Stimulated activated naive B cell treated with anti-CD40 and anti-IgM and Interleukin-4, amounts not matched to agents 10 μg/mL and 1 μg/mL and 100 μg/mL, for 72 hours (primary cell): ENCODE measurements at regions not wholly inside any gene's neighbourhood (a gene's known extent, or its start where the extent isn't known, plus 50 kb on each side); places are given as distances from the start of the nearest gene placed in this dataset.

Experiments
- ATAC-seq, 2 donors: fragments of 150-1000 bp; cut with Tn5 transposase; replicated peaks; 2 replicates each; pipeline ENCODE4 v1.10.0; 2021; ENCODE audit warnings: moderate library complexity in 1 of 2
- DNase-seq: peaks from one replicate; pipeline ENCODE4 v3.0.0; 2021
- H3K27ac Mint-ChIP-seq: one replicate; pipeline ENCODE4 v1.8.0; 2022; ENCODE audit warnings: mild to moderate bottlenecking, mixed read lengths
- H3K27me3 Mint-ChIP-seq, 2 donors: one replicate each; pipeline ENCODE4 v1.8.0; 2022; ENCODE audit warnings: mixed read lengths in 2 of 2
- H3K36me3 Mint-ChIP-seq, 2 donors: one replicate each; pipeline ENCODE4 v1.8.0; 2022; ENCODE audit warnings: mixed read lengths in 2 of 2, mild to moderate bottlenecking in 1 of 2
- H3K4me1 Mint-ChIP-seq, 2 donors: one replicate each; pipeline ENCODE4 v1.8.0; 2022; ENCODE audit warnings: mixed read lengths in 2 of 2, mild to moderate bottlenecking in 1 of 2
- H3K4me3 Mint-ChIP-seq, 2 donors: one replicate each; pipeline ENCODE4 v1.8.0; 2022; ENCODE audit warnings: mild to moderate bottlenecking in 2 of 2, mixed read lengths in 2 of 2, moderate library complexity in 1 of 2
- H3K9me3 Mint-ChIP-seq, 2 donors: one replicate each; pipeline ENCODE4 v1.8.0; 2022; ENCODE audit warnings: mixed read lengths in 2 of 2, mild to moderate bottlenecking in 1 of 2

DNA sequence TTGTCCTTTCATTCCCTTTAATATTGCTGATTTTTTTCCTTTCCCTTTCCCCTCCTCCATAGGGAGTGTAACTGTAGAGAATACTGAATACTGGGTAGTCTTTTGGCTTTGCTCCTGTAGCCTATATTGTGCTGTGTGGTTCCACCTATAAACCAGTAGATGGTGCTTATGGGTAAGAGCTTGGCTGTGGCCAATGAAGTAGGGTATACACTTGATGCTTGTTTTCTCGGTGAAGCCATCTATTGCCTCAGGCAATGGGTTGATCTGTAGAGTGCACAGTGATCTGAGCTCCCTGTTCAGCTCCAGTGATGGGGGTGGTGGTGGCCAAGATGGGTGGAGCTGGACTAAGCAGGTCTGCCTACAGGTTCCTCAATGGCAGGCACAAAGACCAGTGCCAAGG is 203.3 kb upstream of the IMPG1 start:
- ATAC-seq (no peak), DNase-seq (no peak)
- no peak overlapping the region for H3K4me3 Mint-ChIP-seq
- H3K9me3 Mint-ChIP-seq: peaks cover 15 to 25% of the 10 kb centered on the region in 2 donors
- H3K4me1 Mint-ChIP-seq: no peaks in the 10 kb centered on the region
- no peaks in the 10 kb centered on the region for H3K27me3 Mint-ChIP-seq
- H3K27ac Mint-ChIP-seq: no peak overlapping the region
- no peaks in the 10 kb centered on the region for H3K36me3 Mint-ChIP-seq

DNA sequence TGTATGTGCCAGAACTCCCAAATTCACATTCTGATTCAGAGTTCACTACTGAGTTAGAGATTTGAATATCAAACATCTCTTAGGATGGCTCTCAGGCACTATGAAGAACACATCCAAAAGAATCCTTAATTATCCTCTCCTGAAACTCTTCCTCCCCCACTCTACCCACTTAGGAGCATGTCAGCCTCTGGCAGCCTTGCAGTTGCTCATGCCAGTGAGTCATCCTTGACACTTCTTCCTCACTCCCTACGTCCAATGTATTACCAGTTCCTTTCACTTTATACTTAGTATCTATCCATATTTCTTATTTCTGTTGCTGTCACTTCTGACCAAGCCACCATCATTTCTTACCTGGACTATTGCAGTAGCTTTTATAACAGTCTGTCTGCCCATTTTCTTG is 192.0 kb upstream of the IMPG1 start:
- Mint-ChIP-seq H3K9me3 (peaks cover 19 to 23% of the 10 kb centered on the region in 2 donors), H3K27ac (no peak overlapping the region), H3K4me3 (no peak overlapping the region), H3K27me3 (no peaks in the 10 kb centered on the region), H3K4me1 (no peaks in the 10 kb centered on the region), H3K36me3 (no peaks in the 10 kb centered on the region)
- DNase-seq (no peak), ATAC-seq (no peak)

DNA sequence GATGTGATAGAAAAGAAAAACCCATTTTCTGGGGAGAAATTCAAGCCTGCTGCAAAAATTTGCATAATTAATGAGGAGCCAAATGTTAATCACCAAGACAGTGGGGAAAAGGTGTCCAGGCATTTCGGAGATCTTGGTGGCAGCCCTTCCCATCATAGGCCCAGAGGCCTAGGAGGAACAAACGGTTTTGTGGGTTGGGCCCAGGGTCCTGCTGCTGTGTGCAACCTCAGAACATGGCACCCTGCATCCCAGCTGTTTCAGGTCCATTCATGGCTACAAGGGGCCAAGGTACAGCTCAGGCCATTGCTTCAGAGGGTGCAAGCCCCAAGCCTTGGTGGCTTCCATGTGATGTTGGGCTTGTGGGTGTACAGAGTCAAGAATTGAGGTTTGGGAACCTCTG is 189.8 kb upstream of the IMPG1 start:
- ATAC-seq (no peak), DNase-seq (no peak)
- Mint-ChIP-seq H3K4me3 (no peak overlapping the region), H3K9me3 (peaks cover 16 to 21% of the 10 kb centered on the region in 2 donors), H3K36me3 (no peaks in the 10 kb centered on the region), H3K27ac (no peak overlapping the region), H3K27me3 (no peaks in the 10 kb centered on the region), H3K4me1 (no peaks in the 10 kb centered on the region)

DNA sequence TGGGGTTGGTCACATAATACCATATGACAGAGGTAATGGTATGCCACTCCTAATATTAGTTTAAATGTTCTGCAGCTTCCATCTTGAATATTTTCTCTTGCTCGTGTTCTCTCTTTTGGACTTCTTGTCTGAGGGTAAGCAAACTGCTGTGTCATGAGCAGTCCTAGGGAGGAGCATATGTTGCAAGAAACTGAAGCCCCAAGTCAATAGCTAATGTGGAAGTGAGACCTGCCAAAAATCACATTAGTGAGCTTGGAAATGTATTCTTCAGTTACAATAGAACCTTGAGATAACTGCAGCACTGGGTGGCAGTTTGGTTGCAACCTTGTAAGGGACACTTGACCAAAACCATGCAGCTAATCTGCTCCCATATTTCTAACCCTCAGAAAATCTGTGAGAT is 178.2 kb upstream of the IMPG1 start:
- Mint-ChIP-seq H3K4me3 (no peak overlapping the region), H3K36me3 (no peaks in the 10 kb centered on the region), H3K9me3 (peaks cover 6 to 8% of the 10 kb centered on the region in 2 donors), H3K4me1 (no peaks in the 10 kb centered on the region), H3K27ac (no peak overlapping the region), H3K27me3 (no peaks in the 10 kb centered on the region)
- ATAC-seq (no peak), DNase-seq (no peak)

DNA sequence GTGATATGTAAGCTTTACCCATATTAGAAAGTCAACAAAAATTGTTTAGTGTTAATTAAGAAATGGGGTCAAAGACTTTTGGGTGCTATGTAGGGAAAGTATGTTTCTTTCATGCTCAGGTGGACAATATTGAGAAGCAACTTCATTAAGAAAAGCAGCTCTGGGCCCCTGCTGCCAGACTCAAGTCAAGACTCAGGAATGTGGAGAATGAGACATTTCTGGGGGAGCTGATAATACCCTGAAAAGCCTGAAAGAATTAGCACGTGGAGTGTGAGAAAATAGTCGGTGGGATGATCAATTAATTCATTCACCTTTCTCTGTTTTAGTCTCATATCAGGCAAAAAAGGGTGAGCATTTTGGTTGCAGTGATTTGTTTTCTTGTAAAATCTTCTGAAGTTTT is 175.1 kb upstream of the IMPG1 start:
- no peak overlapping the region for H3K27ac Mint-ChIP-seq
- H3K27me3 Mint-ChIP-seq: no peaks in the 10 kb centered on the region
- ATAC-seq: no peak
- H3K9me3 Mint-ChIP-seq: peaks cover 5 to 6% of the 10 kb centered on the region in 2 donors
- H3K36me3 Mint-ChIP-seq: no peaks in the 10 kb centered on the region
- no peak overlapping the region for H3K4me3 Mint-ChIP-seq
- no peaks in the 10 kb centered on the region for H3K4me1 Mint-ChIP-seq
- DNase-seq: no peak

DNA sequence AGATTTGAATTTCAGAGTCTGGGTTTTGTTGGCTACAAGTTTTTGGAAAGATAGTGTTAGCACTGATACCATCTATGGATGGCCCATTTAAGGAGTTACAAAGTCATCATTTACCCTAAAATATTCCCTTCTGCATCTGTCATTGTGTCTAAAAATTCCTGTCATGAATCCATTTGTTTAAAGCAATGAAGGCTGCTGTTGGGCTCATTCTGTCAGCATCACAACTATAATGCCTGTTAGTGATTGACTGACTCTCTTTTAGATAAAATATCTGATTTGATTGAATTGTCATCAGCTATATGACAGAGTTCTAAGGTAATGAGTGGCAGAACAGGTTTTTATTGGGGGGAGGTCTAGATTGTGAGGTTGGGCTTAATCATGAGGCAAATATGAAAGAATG is 167.6 kb upstream of the IMPG1 start:
- Mint-ChIP-seq H3K9me3 (peaks cover 10 to 14% of the 10 kb centered on the region in 2 donors), H3K4me1 (no peaks in the 10 kb centered on the region), H3K36me3 (no peaks in the 10 kb centered on the region), H3K27me3 (no peaks in the 10 kb centered on the region), H3K4me3 (no peak overlapping the region), H3K27ac (no peak overlapping the region)
- ATAC-seq (no peak), DNase-seq (no peak)

DNA sequence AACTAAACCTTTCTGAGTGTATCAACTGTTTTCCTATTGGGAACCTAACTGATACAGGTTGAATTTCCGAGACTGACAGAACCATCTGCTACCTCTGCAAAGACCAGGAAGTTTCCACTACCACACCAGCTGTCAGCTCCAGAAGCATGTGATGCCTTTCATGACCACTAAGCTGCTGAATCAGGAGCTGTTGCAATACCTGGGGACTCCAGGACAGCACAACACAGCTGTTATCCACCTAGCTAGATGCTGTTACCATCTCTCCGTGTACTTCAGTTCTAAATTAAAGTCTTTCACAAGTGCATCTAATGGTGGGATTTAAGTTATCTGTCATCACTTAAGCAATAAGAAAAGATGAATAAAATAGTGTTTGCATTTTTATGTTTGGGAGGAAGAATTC is 158.2 kb upstream of the IMPG1 start:
- no peaks in the 10 kb centered on the region for H3K36me3 Mint-ChIP-seq
- H3K9me3 Mint-ChIP-seq: peaks cover 5 to 11% of the 10 kb centered on the region in 2 donors
- no peak for DNase-seq
- H3K4me1 Mint-ChIP-seq: no peaks in the 10 kb centered on the region
- H3K27me3 Mint-ChIP-seq: no peaks in the 10 kb centered on the region
- no peak overlapping the region for H3K4me3 Mint-ChIP-seq
- no peak for ATAC-seq
- H3K27ac Mint-ChIP-seq: no peak overlapping the region

DNA sequence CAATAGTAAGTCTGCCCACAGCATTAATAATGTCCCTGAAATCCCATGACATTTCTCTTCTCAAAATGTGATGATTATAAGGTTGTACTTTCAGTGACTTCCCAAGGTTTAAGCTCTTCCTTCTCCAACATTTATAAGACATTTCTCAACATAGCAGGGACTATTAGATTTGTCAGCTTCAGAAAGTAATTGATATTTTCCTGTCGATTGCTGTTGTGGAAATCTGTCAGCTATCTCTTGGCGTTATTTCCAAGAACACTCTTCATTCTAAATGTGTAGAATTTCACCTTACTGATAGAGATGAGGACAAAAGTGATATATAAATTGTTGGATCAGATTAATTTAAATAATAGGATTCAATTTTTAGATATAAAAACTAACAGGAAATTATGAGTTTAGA is 149.7 kb upstream of the IMPG1 start:
- Mint-ChIP-seq H3K27me3 (no peaks in the 10 kb centered on the region), H3K36me3 (no peaks in the 10 kb centered on the region), H3K4me1 (no peaks in the 10 kb centered on the region), H3K27ac (no peak overlapping the region), H3K9me3 (peaks cover 0 to 6% of the 10 kb centered on the region in 2 donors), H3K4me3 (no peak overlapping the region)
- DNase-seq: no peak
- ATAC-seq: no peak

DNA sequence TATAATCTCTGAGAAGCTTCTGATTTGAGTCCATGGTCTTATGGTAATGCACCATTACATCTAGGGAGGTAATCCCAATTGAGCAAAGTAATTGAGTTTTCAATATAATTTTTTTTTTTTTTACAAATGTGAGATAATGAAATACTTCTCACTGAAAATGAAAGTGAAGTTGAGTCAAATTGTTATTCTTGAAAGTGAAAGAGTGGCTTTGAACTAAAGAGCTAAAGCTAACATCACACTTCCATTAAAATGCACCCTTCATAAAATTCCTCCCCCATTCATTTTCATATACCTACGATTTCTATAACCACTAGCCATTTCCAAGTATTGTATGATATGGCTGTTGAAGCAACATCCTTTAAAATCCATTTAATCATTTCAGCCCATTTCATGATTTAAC is 149.1 kb upstream of the IMPG1 start:
- H3K4me3 Mint-ChIP-seq: no peak overlapping the region
- H3K27me3 Mint-ChIP-seq: no peaks in the 10 kb centered on the region
- ATAC-seq: no peak
- no peaks in the 10 kb centered on the region for H3K36me3 Mint-ChIP-seq
- no peaks in the 10 kb centered on the region for H3K4me1 Mint-ChIP-seq
- no peak for DNase-seq
- peaks cover 0 to 6% of the 10 kb centered on the region in 2 donors for H3K9me3 Mint-ChIP-seq
- H3K27ac Mint-ChIP-seq: no peak overlapping the region

DNA sequence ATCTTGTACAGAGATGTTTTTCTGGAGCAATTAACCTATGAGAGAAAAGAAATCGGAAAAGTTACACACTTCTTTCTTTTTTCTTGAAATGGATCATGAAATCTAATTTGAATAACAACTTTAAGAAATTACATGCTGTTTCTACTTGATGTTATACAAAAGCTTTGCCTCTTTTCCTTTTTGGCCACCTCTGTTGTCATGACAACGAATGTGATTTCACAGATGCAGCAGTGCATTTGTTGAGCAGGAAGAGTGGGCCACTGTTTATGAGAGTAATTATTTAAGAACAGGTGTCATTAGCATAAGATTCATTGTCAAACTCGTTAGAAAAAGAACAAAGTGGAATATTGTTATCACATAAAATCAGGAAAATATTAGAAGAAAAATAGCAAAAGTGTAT is 148.3 kb upstream of the IMPG1 start:
- no peak for DNase-seq
- H3K36me3 Mint-ChIP-seq: no peaks in the 10 kb centered on the region
- H3K4me1 Mint-ChIP-seq: no peaks in the 10 kb centered on the region

DNA sequence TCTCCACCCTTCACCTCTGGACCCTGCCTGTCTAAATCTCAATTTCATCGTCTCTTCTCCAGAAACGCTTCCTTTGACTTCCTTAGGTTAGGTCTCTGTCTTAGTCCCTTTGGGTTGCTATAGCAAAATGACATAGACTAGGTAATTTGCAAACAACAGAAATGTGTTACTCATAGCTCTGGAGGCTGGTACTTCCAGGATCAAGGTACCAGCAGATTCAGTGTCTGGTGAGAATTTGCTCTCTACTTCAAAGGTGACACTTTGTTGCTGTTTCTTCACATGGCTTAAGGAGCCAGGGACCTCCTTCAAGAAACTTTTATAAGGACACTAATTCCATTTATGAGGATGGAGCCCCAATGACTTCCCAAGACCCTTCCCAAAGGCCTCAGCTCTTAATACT is 145.1 kb upstream of the IMPG1 start:
- ATAC-seq (no peak), DNase-seq (no peak)
- H3K27ac Mint-ChIP-seq: no peak overlapping the region
- no peaks in the 10 kb centered on the region for H3K4me1 Mint-ChIP-seq
- H3K9me3 Mint-ChIP-seq: peaks cover 0 to 8% of the 10 kb centered on the region in 2 donors
- H3K36me3 Mint-ChIP-seq: no peaks in the 10 kb centered on the region
- no peaks in the 10 kb centered on the region for H3K27me3 Mint-ChIP-seq
- H3K4me3 Mint-ChIP-seq: no peak overlapping the region

More for the DNA sequence above, 148.3 kb upstream of the IMPG1 start:
- no peak overlapping the region for H3K4me3 Mint-ChIP-seq
- H3K9me3 Mint-ChIP-seq: peaks cover 0 to 6% of the 10 kb centered on the region in 2 donors
- no peaks in the 10 kb centered on the region for H3K27me3 Mint-ChIP-seq
- H3K27ac Mint-ChIP-seq: no peak overlapping the region
- no peak for ATAC-seq

DNA sequence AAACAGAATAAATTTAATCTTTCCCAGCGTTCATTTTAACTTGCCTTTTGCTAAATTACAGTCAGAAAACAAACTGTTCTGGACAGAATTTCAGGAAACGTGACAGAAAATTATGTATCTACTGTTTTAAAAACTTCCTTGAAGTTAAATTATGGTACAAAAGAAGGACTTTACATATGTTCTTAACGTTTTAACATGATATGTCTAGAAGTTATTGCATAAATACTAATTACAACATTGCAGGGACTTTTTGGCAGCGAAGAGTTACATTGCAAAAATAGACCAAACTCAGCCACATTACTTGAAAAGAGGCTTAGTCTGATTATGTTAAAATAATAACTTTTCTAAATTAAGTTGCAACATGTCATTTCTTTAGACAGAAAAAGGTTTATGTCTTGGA is 142.1 kb upstream of the IMPG1 start:
- H3K36me3 Mint-ChIP-seq: no peaks in the 10 kb centered on the region
- no peak overlapping the region for H3K27ac Mint-ChIP-seq
- H3K4me3 Mint-ChIP-seq: no peak overlapping the region
- DNase-seq: no peak
- peaks cover 11% of the 10 kb centered on the region in 2 donors for H3K9me3 Mint-ChIP-seq
- H3K27me3 Mint-ChIP-seq: no peaks in the 10 kb centered on the region
- H3K4me1 Mint-ChIP-seq: no peaks in the 10 kb centered on the region
- ATAC-seq: no peak

DNA sequence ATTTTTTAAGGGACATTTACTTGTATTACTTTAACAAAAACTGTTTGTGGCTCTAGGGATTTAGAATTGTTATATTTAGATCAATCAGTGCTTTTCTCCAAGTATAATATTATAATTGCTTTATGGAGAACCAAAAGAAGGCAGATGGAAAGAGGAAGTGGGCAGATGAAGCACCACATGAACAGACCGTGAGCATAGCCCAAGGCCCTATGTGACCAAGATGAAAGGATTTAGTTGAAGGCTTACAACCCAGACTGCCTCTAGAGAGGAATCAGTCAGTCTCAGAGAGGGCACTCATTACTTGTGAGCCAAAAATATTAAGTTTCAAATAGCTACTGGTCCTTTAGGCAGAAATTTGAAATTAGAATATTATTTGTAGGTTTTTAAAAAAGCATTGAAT is 102.3 kb upstream of the IMPG1 start:
- ATAC-seq (peak; percentile 54 to 75), DNase-seq (no peak)
- Mint-ChIP-seq H3K36me3 (no peaks in the 10 kb centered on the region), H3K27ac (no peak overlapping the region), H3K4me1 (no peaks in the 10 kb centered on the region), H3K9me3 (peaks cover 4 to 10% of the 10 kb centered on the region in 2 donors), H3K27me3 (no peaks in the 10 kb centered on the region), H3K4me3 (no peak overlapping the region)

DNA sequence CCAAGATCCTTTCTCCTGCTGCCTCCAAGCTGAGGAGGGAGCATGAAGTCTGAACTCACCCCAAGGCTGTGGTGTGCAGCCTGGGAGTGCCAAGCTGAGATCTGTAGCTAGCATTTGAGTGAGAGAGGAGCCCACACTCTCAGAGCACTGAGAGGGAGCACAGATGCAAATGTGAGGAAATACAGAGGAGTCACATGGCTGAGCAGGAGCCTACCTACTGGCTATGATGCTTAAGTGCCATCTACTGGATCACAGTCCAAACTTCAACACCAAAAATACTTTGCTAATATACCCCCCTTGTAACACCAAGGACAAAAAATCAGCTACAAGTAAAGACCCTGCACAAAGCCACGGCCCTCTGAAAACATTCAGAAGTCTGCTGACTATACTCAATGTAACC is 94.4 kb upstream of the IMPG1 start:
- ATAC-seq: no peak
- Mint-ChIP-seq H3K27me3 (no peaks in the 10 kb centered on the region), H3K4me3 (no peak overlapping the region), H3K9me3 (peaks cover 10 to 12% of the 10 kb centered on the region in 2 donors), H3K4me1 (no peaks in the 10 kb centered on the region), H3K27ac (no peak overlapping the region), H3K36me3 (no peaks in the 10 kb centered on the region)
- no peak for DNase-seq

DNA sequence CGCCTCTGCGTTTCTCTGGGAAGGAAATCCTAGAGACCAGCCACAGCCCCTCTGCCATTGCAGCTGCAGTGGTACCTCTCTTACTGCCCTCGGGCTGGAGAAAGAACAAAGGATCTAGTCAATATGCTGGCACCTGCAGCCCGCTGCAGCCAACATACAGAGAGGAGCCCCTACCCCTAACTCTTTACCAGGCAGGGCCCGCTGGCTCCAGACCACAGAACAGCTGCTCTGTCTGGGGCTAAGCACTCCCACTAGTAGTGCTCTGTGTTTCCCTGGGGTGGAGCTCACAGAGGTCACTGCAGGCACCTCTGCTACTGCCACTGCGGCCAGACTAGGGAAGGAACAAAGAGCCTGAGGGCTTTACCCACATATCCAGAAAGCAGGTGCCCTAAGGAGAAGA is 93.8 kb upstream of the IMPG1 start:
- ATAC-seq: no peak
- no peak for DNase-seq
- Mint-ChIP-seq H3K4me1 (no peaks in the 10 kb centered on the region), H3K9me3 (peaks cover 10 to 11% of the 10 kb centered on the region in 2 donors), H3K36me3 (no peaks in the 10 kb centered on the region), H3K4me3 (no peak overlapping the region), H3K27ac (no peak overlapping the region), H3K27me3 (no peaks in the 10 kb centered on the region)

DNA sequence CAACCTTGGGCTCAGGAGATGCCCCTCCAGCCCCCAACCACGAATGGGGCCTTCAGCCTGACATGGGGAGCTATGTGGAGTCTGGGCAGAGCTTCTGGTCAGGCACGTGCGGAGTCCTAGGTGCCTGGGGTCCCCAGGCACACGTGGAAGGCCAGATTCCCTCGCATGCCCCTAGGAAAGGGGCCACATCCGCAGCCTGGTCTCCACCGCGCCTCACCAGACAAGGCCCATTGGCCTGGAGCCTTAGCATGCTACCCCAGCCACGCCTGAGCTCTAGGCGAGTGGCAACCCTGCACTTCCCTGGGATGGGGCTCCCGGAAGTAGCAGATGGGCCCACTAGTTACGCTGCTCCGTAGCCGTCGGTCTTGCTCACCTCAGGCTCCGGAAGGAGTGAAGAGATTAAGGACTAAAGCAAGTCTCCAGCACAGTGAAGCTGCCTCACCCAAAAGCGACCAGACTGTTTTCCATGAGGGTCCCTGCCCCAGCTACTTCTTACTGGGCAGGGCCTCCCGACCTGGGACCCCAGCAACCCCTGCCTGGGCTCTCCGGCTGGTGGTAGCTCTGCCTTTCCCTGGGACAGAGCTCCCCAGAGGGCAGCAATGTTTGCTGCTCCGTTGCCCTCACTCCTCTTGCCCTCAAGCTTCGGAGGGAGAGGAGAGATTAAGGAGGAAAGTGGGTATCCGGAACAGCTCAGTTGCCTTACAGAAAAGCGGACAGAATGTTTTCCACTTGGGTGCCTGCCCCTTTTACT is 93.2 kb upstream of the IMPG1 start:
- ATAC-seq (no peak), DNase-seq (no peak)
- H3K27me3 Mint-ChIP-seq: no peaks in the 10 kb centered on the region
- H3K4me1 Mint-ChIP-seq: no peaks in the 10 kb centered on the region
- no peak overlapping the region for H3K27ac Mint-ChIP-seq
- H3K4me3 Mint-ChIP-seq: no peak overlapping the region
- peaks cover 10 to 11% of the 10 kb centered on the region in 2 donors for H3K9me3 Mint-ChIP-seq
- H3K36me3 Mint-ChIP-seq: no peaks in the 10 kb centered on the region
